ENCODE measurements at regions not wholly inside any gene's neighbourhood (a gene's known extent, or its start where the extent isn't known, plus 50 kb on each side); places are given as distances from the start of the nearest gene placed in this dataset.
"Not testable (repeated sequence)": the region's sequence is repeated elsewhere in the genome, so short reads cannot be mapped to it uniquely, and the experiment has no call there.

- H3K4me1 ChIP-seq (ENCODE audit: control insufficient read depth, insufficient read depth, low read length) = peaks cover 20% of the 10 kb centered on the region
- H3K36me3 ChIP-seq (ENCODE audit: control insufficient read depth, insufficient read depth, low read length, severe bottlenecking) = no peaks in the 10 kb centered on the region
- peaks cover 8% of the 10 kb centered on the region for H3K9me3 ChIP-seq (ENCODE audit: control insufficient read depth, low read length)
- H3K27me3 ChIP-seq (replicated peaks; ENCODE audit: control insufficient read depth, insufficient read depth, low read length) = no peaks in the 10 kb centered on the region
- H3K9ac ChIP-seq (ENCODE audit: low read length) = peak overlapping the region; percentile 37
- DNase-seq (ENCODE audit: low read depth) = peak; percentile 21
- peak overlapping the region; percentile 9 for H3K4me3 ChIP-seq (ENCODE audit: low read length)
Measured at GRCh38 chr6:66184091-66184490, 477.1 kb upstream of the EYS start.

GRCh38 chr6:66179361-66179760 is 472.3 kb upstream of the EYS start:
- no peaks in the 10 kb centered on the region for H3K27me3 ChIP-seq (replicated peaks; ENCODE audit: control insufficient read depth, insufficient read depth, low read length)
- no peak for DNase-seq (ENCODE audit: low read depth)
- H3K4me1 ChIP-seq (ENCODE audit: control insufficient read depth, insufficient read depth, low read length) = peaks cover 19% of the 10 kb centered on the region
- H3K9ac ChIP-seq (ENCODE audit: low read length) = no peak overlapping the region
- H3K36me3 ChIP-seq (ENCODE audit: control insufficient read depth, insufficient read depth, low read length, severe bottlenecking) = no peaks in the 10 kb centered on the region
- H3K4me3 ChIP-seq (ENCODE audit: low read length) = no peak overlapping the region
- peaks cover 8% of the 10 kb centered on the region for H3K9me3 ChIP-seq (ENCODE audit: control insufficient read depth, low read length)

DNA sequence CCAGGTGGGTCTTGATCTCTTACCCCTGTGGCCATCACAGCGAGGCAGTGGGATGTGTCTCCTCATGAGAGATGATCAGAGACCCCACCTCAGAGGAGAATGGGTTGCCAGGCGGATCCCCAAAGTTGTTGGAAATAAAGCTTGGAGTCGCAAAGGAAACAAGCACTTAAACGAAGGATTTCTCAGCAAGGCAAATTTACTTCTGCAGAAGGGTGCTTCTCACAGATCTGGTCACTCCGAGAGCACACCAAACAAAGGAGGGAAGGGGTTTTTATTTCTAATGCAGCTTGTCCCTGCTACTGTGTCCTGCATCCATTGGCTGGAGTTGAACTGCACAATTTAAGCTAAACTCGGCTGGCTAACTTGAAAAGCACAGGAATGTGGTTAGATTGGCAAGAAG is 466.6 kb upstream of the EYS start:
- no peak for DNase-seq (ENCODE audit: low read depth)
- no peak overlapping the region for H3K9ac ChIP-seq (ENCODE audit: low read length)
- peaks cover 1% of the 10 kb centered on the region for H3K4me1 ChIP-seq (ENCODE audit: control insufficient read depth, insufficient read depth, low read length)

GRCh38 chr6:66166713-66167112 is 459.7 kb upstream of the EYS start:
- not testable (repeated sequence) for H3K36me3 ChIP-seq (ENCODE audit: control insufficient read depth, insufficient read depth, low read length, severe bottlenecking); DNase-seq (ENCODE audit: low read depth); H3K27me3 ChIP-seq (replicated peaks; ENCODE audit: control insufficient read depth, insufficient read depth, low read length); H3K4me1 ChIP-seq (ENCODE audit: control insufficient read depth, insufficient read depth, low read length); H3K9ac ChIP-seq (ENCODE audit: low read length); H3K4me3 ChIP-seq (ENCODE audit: low read length)
- H3K9me3 ChIP-seq (ENCODE audit: control insufficient read depth, low read length) = peaks cover 18% of the 10 kb centered on the region

More for the DNA sequence above, 466.6 kb upstream of the EYS start:
- Histone ChIP-seq H3K4me3 (ENCODE audit: low read length) (no peak overlapping the region), H3K27me3 (replicated peaks; ENCODE audit: control insufficient read depth, insufficient read depth, low read length) (no peaks in the 10 kb centered on the region), H3K36me3 (ENCODE audit: control insufficient read depth, insufficient read depth, low read length, severe bottlenecking) (no peaks in the 10 kb centered on the region), H3K9me3 (ENCODE audit: control insufficient read depth, low read length) (peaks cover 21% of the 10 kb centered on the region)

GRCh38 chr6:66161546-66162108 is 454.6 kb upstream of the EYS start:
- no peak for DNase-seq (ENCODE audit: low read depth)
- Histone ChIP-seq H3K4me1 (ENCODE audit: control insufficient read depth, insufficient read depth, low read length) (no peaks in the 10 kb centered on the region), H3K27me3 (replicated peaks; ENCODE audit: control insufficient read depth, insufficient read depth, low read length) (no peaks in the 10 kb centered on the region), H3K9me3 (ENCODE audit: control insufficient read depth, low read length) (peaks cover 40% of the 10 kb centered on the region), H3K4me3 (ENCODE audit: low read length) (no peak overlapping the region), H3K36me3 (ENCODE audit: control insufficient read depth, insufficient read depth, low read length, severe bottlenecking) (no peaks in the 10 kb centered on the region), H3K9ac (ENCODE audit: low read length) (no peak overlapping the region)

GRCh38 chr6:66159937-66160336 is 452.9 kb upstream of the EYS start:
- H3K4me1 ChIP-seq (ENCODE audit: control insufficient read depth, insufficient read depth, low read length) = no peaks in the 10 kb centered on the region
- DNase-seq (ENCODE audit: low read depth) = no peak
- H3K9me3 ChIP-seq (ENCODE audit: control insufficient read depth, low read length) = peaks cover 40% of the 10 kb centered on the region
- H3K36me3 ChIP-seq (ENCODE audit: control insufficient read depth, insufficient read depth, low read length, severe bottlenecking) = no peaks in the 10 kb centered on the region
- H3K9ac ChIP-seq (ENCODE audit: low read length) = no peak overlapping the region
- no peak overlapping the region for H3K4me3 ChIP-seq (ENCODE audit: low read length)
- no peaks in the 10 kb centered on the region for H3K27me3 ChIP-seq (replicated peaks; ENCODE audit: control insufficient read depth, insufficient read depth, low read length)

GRCh38 chr6:66153247-66153646 is 446.2 kb upstream of the EYS start:
- H3K4me3 ChIP-seq (ENCODE audit: low read length) = no peak overlapping the region

DNA sequence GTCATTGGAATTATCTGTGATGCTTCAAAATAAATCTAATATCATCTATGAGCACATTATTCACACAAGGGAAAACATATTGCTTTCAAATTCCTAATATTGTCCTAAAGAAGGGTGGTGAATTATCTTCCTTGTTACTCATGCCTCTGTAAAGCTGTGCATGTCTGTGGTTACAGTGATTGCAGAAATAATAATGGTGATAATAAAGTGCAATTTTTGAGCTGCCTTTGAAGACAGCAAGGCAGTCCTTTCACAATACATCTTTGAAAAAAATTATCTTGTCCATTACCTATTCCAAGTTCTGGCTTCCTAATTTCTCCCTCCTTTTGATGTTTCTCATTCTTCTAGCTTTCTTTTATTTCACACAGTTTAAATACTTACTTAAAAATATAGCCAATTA is 442.1 kb upstream of the EYS start:
- no peak for DNase-seq (ENCODE audit: low read depth)
- Histone ChIP-seq H3K9me3 (ENCODE audit: control insufficient read depth, low read length) (no peaks in the 10 kb centered on the region), H3K4me3 (ENCODE audit: low read length) (no peak overlapping the region), H3K9ac (ENCODE audit: low read length) (no peak overlapping the region), H3K4me1 (ENCODE audit: control insufficient read depth, insufficient read depth, low read length) (no peaks in the 10 kb centered on the region), H3K27me3 (replicated peaks; ENCODE audit: control insufficient read depth, insufficient read depth, low read length) (no peaks in the 10 kb centered on the region), H3K36me3 (ENCODE audit: control insufficient read depth, insufficient read depth, low read length, severe bottlenecking) (no peaks in the 10 kb centered on the region)

More at GRCh38 chr6:66153247-66153646, 446.2 kb upstream of the EYS start:
- DNase-seq (ENCODE audit: low read depth) = no peak
- Histone ChIP-seq H3K36me3 (ENCODE audit: control insufficient read depth, insufficient read depth, low read length, severe bottlenecking) (no peaks in the 10 kb centered on the region), H3K27me3 (replicated peaks; ENCODE audit: control insufficient read depth, insufficient read depth, low read length) (no peaks in the 10 kb centered on the region), H3K4me1 (ENCODE audit: control insufficient read depth, insufficient read depth, low read length) (no peaks in the 10 kb centered on the region), H3K9me3 (ENCODE audit: control insufficient read depth, low read length) (no peaks in the 10 kb centered on the region), H3K9ac (ENCODE audit: low read length) (no peak overlapping the region)

- peaks cover 3% of the 10 kb centered on the region for H3K9me3 ChIP-seq (ENCODE audit: control insufficient read depth, low read length)
- H3K9ac ChIP-seq (ENCODE audit: low read length) = no peak overlapping the region
- no peaks in the 10 kb centered on the region for H3K27me3 ChIP-seq (replicated peaks; ENCODE audit: control insufficient read depth, insufficient read depth, low read length)
Measured at GRCh38 chr6:66145867-66146266, 438.8 kb upstream of the EYS start.

GRCh38 chr6:66134021-66134420 is 427.0 kb upstream of the EYS start:
- Histone ChIP-seq H3K36me3 (ENCODE audit: control insufficient read depth, insufficient read depth, low read length, severe bottlenecking) (no peaks in the 10 kb centered on the region), H3K27me3 (replicated peaks; ENCODE audit: control insufficient read depth, insufficient read depth, low read length) (no peaks in the 10 kb centered on the region), H3K9ac (ENCODE audit: low read length) (no peak overlapping the region), H3K4me1 (ENCODE audit: control insufficient read depth, insufficient read depth, low read length) (no peaks in the 10 kb centered on the region), H3K4me3 (ENCODE audit: low read length) (no peak overlapping the region), H3K9me3 (ENCODE audit: control insufficient read depth, low read length) (peaks cover 4% of the 10 kb centered on the region)
- no peak for DNase-seq (ENCODE audit: low read depth)

More at GRCh38 chr6:66145867-66146266, 438.8 kb upstream of the EYS start:
- Histone ChIP-seq H3K4me3 (ENCODE audit: low read length) (no peak overlapping the region), H3K4me1 (ENCODE audit: control insufficient read depth, insufficient read depth, low read length) (no peaks in the 10 kb centered on the region), H3K36me3 (ENCODE audit: control insufficient read depth, insufficient read depth, low read length, severe bottlenecking) (no peaks in the 10 kb centered on the region)
- no peak for DNase-seq (ENCODE audit: low read depth)

DNA sequence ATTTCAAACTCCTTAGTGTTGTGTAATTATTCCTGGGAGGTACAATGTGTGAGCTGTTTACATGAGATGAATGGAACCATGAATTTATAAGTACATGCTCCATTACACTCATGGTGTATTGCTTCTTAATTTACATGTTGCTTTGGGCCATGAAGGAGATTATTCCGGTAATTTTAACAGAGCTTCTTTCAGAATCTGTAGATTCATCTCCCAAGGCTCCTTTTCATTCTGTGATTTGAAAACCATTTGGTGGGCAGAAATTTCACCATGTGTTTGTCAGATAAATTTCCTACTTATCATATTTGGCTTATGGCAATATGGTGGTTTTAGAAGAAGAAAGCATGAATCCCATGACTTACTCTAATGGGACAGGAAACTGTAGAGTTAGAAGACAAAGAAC is 421.6 kb upstream of the EYS start:
- no peak overlapping the region for H3K9ac ChIP-seq (ENCODE audit: low read length)
- no peak overlapping the region for H3K4me3 ChIP-seq (ENCODE audit: low read length)
- H3K9me3 ChIP-seq (ENCODE audit: control insufficient read depth, low read length) = peaks cover 8% of the 10 kb centered on the region
- no peaks in the 10 kb centered on the region for H3K27me3 ChIP-seq (replicated peaks; ENCODE audit: control insufficient read depth, insufficient read depth, low read length)
- no peaks in the 10 kb centered on the region for H3K36me3 ChIP-seq (ENCODE audit: control insufficient read depth, insufficient read depth, low read length, severe bottlenecking)
- DNase-seq (ENCODE audit: low read depth) = no peak
- no peaks in the 10 kb centered on the region for H3K4me1 ChIP-seq (ENCODE audit: control insufficient read depth, insufficient read depth, low read length)

GRCh38 chr6:66128243-66128642 is 421.2 kb upstream of the EYS start:
- H3K4me1 ChIP-seq (ENCODE audit: control insufficient read depth, insufficient read depth, low read length) = no peaks in the 10 kb centered on the region
- DNase-seq (ENCODE audit: low read depth) = no peak
- H3K9ac ChIP-seq (ENCODE audit: low read length) = no peak overlapping the region
- H3K4me3 ChIP-seq (ENCODE audit: low read length) = no peak overlapping the region
- H3K36me3 ChIP-seq (ENCODE audit: control insufficient read depth, insufficient read depth, low read length, severe bottlenecking) = no peaks in the 10 kb centered on the region
- H3K27me3 ChIP-seq (replicated peaks; ENCODE audit: control insufficient read depth, insufficient read depth, low read length) = no peaks in the 10 kb centered on the region
- H3K9me3 ChIP-seq (ENCODE audit: control insufficient read depth, low read length) = peaks cover 8% of the 10 kb centered on the region
